ENCODE measurements at regions not wholly inside any gene's neighbourhood (a gene's known extent, or its start where the extent isn't known, plus 50 kb on each side); places are given as distances from the start of the nearest gene placed in this dataset.

GRCh38 chr11:91860661-91861060 is 364.0 kb upstream of the FAT3 start:
- Histone ChIP-seq H3K4me3 (no peak overlapping the region), H3K27me3 (no peaks in the 10 kb centered on the region), H3K36me3 (no peaks in the 10 kb centered on the region), H3K27ac (no peak overlapping the region), H3K4me1 (no peaks in the 10 kb centered on the region), H3K9me3 (no peaks in the 10 kb centered on the region)
- TF ChIP-seq CTCF (IDR thresholded peaks at IDR 0.05): no peak
- DNase-seq (ENCODE audit: low spot score): no peak

- H3K4me3 ChIP-seq: no peak overlapping the region
- TF ChIP-seq CTCF (IDR thresholded peaks at IDR 0.05): no peak
- H3K27ac ChIP-seq: no peak overlapping the region
- no peak for DNase-seq (ENCODE audit: low spot score)
- H3K36me3 ChIP-seq: no peaks in the 10 kb centered on the region
- H3K9me3 ChIP-seq: no peaks in the 10 kb centered on the region
- no peaks in the 10 kb centered on the region for H3K27me3 ChIP-seq
- no peaks in the 10 kb centered on the region for H3K4me1 ChIP-seq
These were observed 365.0 kb upstream of the FAT3 start for GRCh38 chr11:91859666-91860065.

- no peaks in the 10 kb centered on the region for H3K36me3 ChIP-seq
- no peaks in the 10 kb centered on the region for H3K9me3 ChIP-seq
- H3K4me1 ChIP-seq: no peaks in the 10 kb centered on the region
- no peak overlapping the region for H3K27ac ChIP-seq
- TF ChIP-seq CTCF (IDR thresholded peaks at IDR 0.05): no peak
- DNase-seq (ENCODE audit: low spot score): no peak
- H3K27me3 ChIP-seq: no peaks in the 10 kb centered on the region
- no peak overlapping the region for H3K4me3 ChIP-seq
These were observed 367.4 kb upstream of the FAT3 start for GRCh38 chr11:91857179-91857578.

- no peaks in the 10 kb centered on the region for H3K36me3 ChIP-seq
- no peak overlapping the region for H3K27ac ChIP-seq
- no peaks in the 10 kb centered on the region for H3K27me3 ChIP-seq
- H3K9me3 ChIP-seq: no peaks in the 10 kb centered on the region
- TF ChIP-seq CTCF (IDR thresholded peaks at IDR 0.05): no peak
- no peak for DNase-seq (ENCODE audit: low spot score)
- no peak overlapping the region for H3K4me3 ChIP-seq
- no peaks in the 10 kb centered on the region for H3K4me1 ChIP-seq
These were observed 369.8 kb upstream of the FAT3 start for GRCh38 chr11:91854780-91855179.

- Histone ChIP-seq H3K4me1 (no peaks in the 10 kb centered on the region), H3K4me3 (no peak overlapping the region), H3K27ac (no peak overlapping the region), H3K36me3 (no peaks in the 10 kb centered on the region), H3K27me3 (no peaks in the 10 kb centered on the region), H3K9me3 (no peaks in the 10 kb centered on the region)
- no peak for TF ChIP-seq CTCF (IDR thresholded peaks at IDR 0.05)
- no peak for DNase-seq (ENCODE audit: low spot score)
These were observed 370.4 kb upstream of the FAT3 start for GRCh38 chr11:91854171-91854570.

- Histone ChIP-seq H3K4me3 (no peak overlapping the region), H3K27me3 (no peaks in the 10 kb centered on the region), H3K27ac (no peak overlapping the region), H3K4me1 (no peaks in the 10 kb centered on the region), H3K9me3 (no peaks in the 10 kb centered on the region), H3K36me3 (no peaks in the 10 kb centered on the region)
- no peak for TF ChIP-seq CTCF (IDR thresholded peaks at IDR 0.05)
- DNase-seq (ENCODE audit: low spot score): no peak
These were observed 372.7 kb upstream of the FAT3 start for GRCh38 chr11:91851908-91852307.

All from right atrium auricular region (tissue), 2 donors.